Caco-2 (cell line): ENCODE measurements at regions not wholly inside any gene's neighbourhood (a gene's known extent, or its start where the extent isn't known, plus 50 kb on each side); places are given as distances from the start of the nearest gene placed in this dataset.

Experiments
- BruUV-seq: library from RNA; stranded (reverse); fragments of 400-500 nt; replicated peaks from 2 replicates; lab custom pipeline; 2021; lab: Mats Ljungman, UMichigan
- CTCF ChIA-PET: fragments of 300-600 bp; sonication (Branson Sonifier 250); formaldehyde crosslinking; loops from one replicate; lab custom pipeline; 2022; ENCODE audit warnings: antibody characterized with exemption; lab: Charles Lee
- POLR2A ChIA-PET: fragments of 300-600 bp; sonication (Branson Sonifier 250); formaldehyde crosslinking; loops from one replicate; lab custom pipeline; 2022; ENCODE audit warnings: antibody characterized with exemption; lab: Charles Lee
- DNase-seq, 2 experiments: peaks; one replicate each; pipeline versions ENCODE4 v3.0.0 to v3.0.0-alpha.2; 2020 to 2022
- H3K27me3 ChIP-seq: replicated peaks from 2 replicates; pipeline ENCODE4 v1.6.0; 2011; ENCODE audit warnings: low read length; ENCODE audit not compliant: control insufficient read depth, insufficient read depth
- H3K36me3 ChIP-seq: 2 replicates; pipeline ENCODE4 v1.5.1; 2011; ENCODE audit warnings: low read length; ENCODE audit not compliant: control insufficient read depth, insufficient read depth
- H3K4me1 ChIP-seq: fragments of 250-450 bp; sonication (Bioruptor Pico); 2 replicates; pipeline ENCODE4 v1.5.1; 2020; ENCODE audit warnings: mild to moderate bottlenecking
- H3K4me3 ChIP-seq: 2 replicates; pipeline ENCODE4 v1.5.1; 2011; ENCODE audit warnings: low read depth, mild to moderate bottlenecking, control low read depth, low read length
- H3K9me3 ChIP-seq: fragments of 250-450 bp; sonication (Bioruptor Pico); 2 replicates; pipeline ENCODE4 v1.5.1; 2020; ENCODE audit warnings: mild to moderate bottlenecking, moderate library complexity
- H3K27ac Mint-ChIP-seq: one replicate; pipeline ENCODE4 v1.8.0; 2022; ENCODE audit warnings: mixed read lengths; ENCODE audit not compliant: unreplicated experiment
- H3K27me3 Mint-ChIP-seq: one replicate; pipeline ENCODE4 v1.8.0; 2022; ENCODE audit warnings: mixed read lengths; ENCODE audit not compliant: insufficient read depth, unreplicated experiment
- H3K36me3 Mint-ChIP-seq: one replicate; pipeline ENCODE4 v1.8.0; 2022; ENCODE audit warnings: mild to moderate bottlenecking, mixed read lengths; ENCODE audit not compliant: insufficient read depth, unreplicated experiment
- H3K4me1 Mint-ChIP-seq: one replicate; pipeline ENCODE4 v1.8.0; 2022; ENCODE audit warnings: low read depth, mixed read lengths; ENCODE audit not compliant: unreplicated experiment
- H3K4me3 Mint-ChIP-seq: one replicate; pipeline ENCODE4 v1.8.0; 2022; ENCODE audit warnings: mild to moderate bottlenecking, moderate library complexity, mixed read lengths; ENCODE audit not compliant: unreplicated experiment
- H3K9me3 Mint-ChIP-seq: one replicate; pipeline ENCODE4 v1.8.0; 2022; ENCODE audit warnings: mixed read lengths; ENCODE audit not compliant: unreplicated experiment
- CTCF ChIP-seq, 2 experiments: fragments of 200-600 bp in 1 of 2; IDR thresholded peaks; 1 replicate in 1 of 2; 2 replicates in 1 of 2; pipeline versions ENCODE4 v1.5.1 to v1.8.0; 2011 to 2022; ENCODE audit warnings: antibody characterized with exemption in 1 of 2, control low read depth in 1 of 2, inconsistent platforms in 1 of 2, low read depth in 1 of 2, low read length in 1 of 2, mild to moderate bottlenecking in 1 of 2, moderate library complexity in 1 of 2; ENCODE audit not compliant: insufficient read depth in 1 of 2, severe bottlenecking in 1 of 2, unreplicated experiment in 1 of 2
- intact Hi-C: fragments of 100-400 bp; cut with micrococcal nuclease; formaldehyde crosslinking; loops from one replicate; pipeline ENCODE4 v1.10.0; 2022; ENCODE audit not compliant: unreplicated experiment

GRCh38 chr15:49715701-49716100 is 94.9 kb downstream of the DTWD1 start:
- no peaks in the 10 kb centered on the region for H3K36me3 ChIP-seq
- Mint-ChIP-seq H3K9me3 (peaks cover 7% of the 10 kb centered on the region), H3K27me3 (no peaks in the 10 kb centered on the region), H3K4me1 (no peaks in the 10 kb centered on the region), H3K36me3 (no peaks in the 10 kb centered on the region), H3K4me3 (no peak overlapping the region), H3K27ac (no peak overlapping the region)
- ChIA-PET CTCF (no interaction called here), POLR2A (no interaction called here)
- no peak for TF ChIP-seq CTCF (IDR thresholded peaks at IDR 0.05; ENCODE audit: insufficient read depth in 1 of 2, low read depth in 1 of 2, low read length in 1 of 2, severe bottlenecking in 1 of 2, unreplicated experiment in 1 of 2)
- intact Hi-C loops, result no loop called here
- no peaks in the 10 kb centered on the region for H3K27me3 ChIP-seq
- no TSS peak for BruUV-seq
- no peak overlapping the region for H3K4me3 ChIP-seq
- H3K4me1 ChIP-seq, result no peaks in the 10 kb centered on the region
- H3K9me3 ChIP-seq, result no peaks in the 10 kb centered on the region
- DNase-seq, result no peak

- intact Hi-C loops, result no loop called here
- H3K27ac Mint-ChIP-seq, result no peak overlapping the region
Measured at GRCh38 chr15:49718234-49718633, 97.4 kb downstream of the DTWD1 start.

GRCh38 chr15:49718846-49719245 is 98.0 kb downstream of the DTWD1 start:
- Histone ChIP-seq H3K36me3 (no peaks in the 10 kb centered on the region), H3K4me1 (no peaks in the 10 kb centered on the region), H3K4me3 (no peak overlapping the region), H3K27me3 (no peaks in the 10 kb centered on the region), H3K9me3 (no peaks in the 10 kb centered on the region)
- no peaks in the 10 kb centered on the region for H3K36me3 Mint-ChIP-seq
- H3K9me3 Mint-ChIP-seq, result no peaks in the 10 kb centered on the region
- H3K27ac Mint-ChIP-seq, result no peak overlapping the region
- H3K27me3 Mint-ChIP-seq, result no peaks in the 10 kb centered on the region
- DNase-seq, result no peak
- H3K4me1 Mint-ChIP-seq, result no peaks in the 10 kb centered on the region
- ChIA-PET CTCF (no interaction called here), POLR2A (no interaction called here)
- no peak for TF ChIP-seq CTCF (IDR thresholded peaks at IDR 0.05; ENCODE audit: insufficient read depth in 1 of 2, low read depth in 1 of 2, low read length in 1 of 2, severe bottlenecking in 1 of 2, unreplicated experiment in 1 of 2)
- H3K4me3 Mint-ChIP-seq, result no peak overlapping the region
- intact Hi-C loops, result no loop called here
- no TSS peak for BruUV-seq

More at GRCh38 chr15:49718234-49718633, 97.4 kb downstream of the DTWD1 start:
- H3K27me3 ChIP-seq, result no peaks in the 10 kb centered on the region
- H3K4me1 Mint-ChIP-seq, result no peaks in the 10 kb centered on the region
- H3K9me3 Mint-ChIP-seq, result no peaks in the 10 kb centered on the region
- BruUV-seq, result no TSS peak
- H3K27me3 Mint-ChIP-seq, result no peaks in the 10 kb centered on the region
- TF ChIP-seq CTCF (IDR thresholded peaks at IDR 0.05; ENCODE audit: insufficient read depth in 1 of 2, low read depth in 1 of 2, low read length in 1 of 2, severe bottlenecking in 1 of 2, unreplicated experiment in 1 of 2), result no peak
- no peaks in the 10 kb centered on the region for H3K36me3 Mint-ChIP-seq
- no peak for DNase-seq
- ChIA-PET CTCF (no interaction called here), POLR2A (no interaction called here)
- H3K4me1 ChIP-seq, result no peaks in the 10 kb centered on the region
- no peaks in the 10 kb centered on the region for H3K36me3 ChIP-seq
- no peak overlapping the region for H3K4me3 ChIP-seq
- no peaks in the 10 kb centered on the region for H3K9me3 ChIP-seq
- H3K4me3 Mint-ChIP-seq, result no peak overlapping the region
